Testis (tissue), 2 donors: ENCODE measurements at regions not wholly inside any gene's neighbourhood (a gene's known extent, or its start where the extent isn't known, plus 50 kb on each side); places are given as distances from the start of the nearest gene placed in this dataset.

Experiments
- DNase-seq: peaks from one replicate; pipeline ENCODE4 v3.0.0-alpha.2; 2019
- H3K27ac ChIP-seq, 2 donors: fragments of 200-600 bp; sonication (generic); one replicate each; pipeline ENCODE4 v1.5.1; 2019
- H3K27me3 ChIP-seq: fragments of 200-600 bp; sonication (generic); one replicate; pipeline ENCODE4 v1.5.1; 2019
- H3K36me3 ChIP-seq: fragments of 200-600 bp; sonication (generic); one replicate; pipeline ENCODE4 v1.5.1; 2017; ENCODE audit warnings: low read depth; ENCODE audit errors: missing control alignments
- H3K4me1 ChIP-seq: fragments of 200-600 bp; sonication (generic); one replicate; pipeline ENCODE4 v1.5.1; 2019
- H3K4me3 ChIP-seq, 2 donors: fragments of 200-600 bp; sonication (generic); one replicate each; pipeline ENCODE4 v1.5.1; 2017 to 2019
- H3K9me3 ChIP-seq: fragments of 200-600 bp; sonication (generic); one replicate; pipeline ENCODE4 v1.5.1; 2017
- CTCF ChIP-seq, 3 experiments: fragments of 450-650 bp in 2 of 3; fragments of 200-600 bp in 1 of 3; sonication (generic) in 1 of 3; IDR thresholded peaks; one replicate each; pipeline ENCODE4 v1.5.1; 2016 to 2019; ENCODE audit warnings: antibody characterized with exemption in 3 of 3, mild to moderate bottlenecking in 2 of 3, moderate library complexity in 1 of 3
- POLR2A ChIP-seq: fragments of 450-650 bp; IDR thresholded peaks from one replicate; pipeline ENCODE4 v1.6.1; 2017; ENCODE audit warnings: antibody characterized with exemption, mild to moderate bottlenecking, moderate library complexity
- WGBS, 2 donors: methylation state at CpG; one replicate each; pipeline ENCODE4 v1.1.5; 2018; 5-methylcytosine and 5-hydroxymethylcytosine counted together
- intact Hi-C: fragments of 100-400 bp; cut with DNase I; formaldehyde crosslinking; loops from one replicate; pipeline ENCODE4 v1.15.1; 2023; ENCODE audit warnings: low total_unique reads

DNA sequence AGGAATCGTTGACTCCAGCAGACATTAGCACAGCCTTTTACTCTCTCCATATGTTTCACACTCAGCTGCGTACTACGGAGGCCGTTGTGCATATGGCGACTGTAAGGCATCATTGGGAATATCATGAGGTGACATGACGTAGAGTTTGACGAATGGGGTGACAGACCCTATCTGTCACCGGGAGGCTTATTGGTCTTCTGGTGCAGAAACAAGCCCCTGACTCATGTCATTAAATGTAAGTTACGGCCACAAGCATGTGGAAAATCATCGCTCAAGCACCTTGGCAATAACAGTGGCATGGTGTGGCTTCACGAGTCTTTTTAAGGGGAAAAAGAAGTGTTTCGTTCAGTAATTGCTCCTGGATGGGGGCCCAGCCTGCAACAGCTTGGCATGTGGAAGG, 115.2 kb upstream of the LRPAP1 start:
- peaks cover 3% of the 10 kb centered on the region for H3K4me1 ChIP-seq
- 93 to 94% methylated on average over 12 of the region's 12 CpGs for WGBS, 2 donors
- intact Hi-C loops = no loop called here
- H3K36me3 ChIP-seq = no peaks in the 10 kb centered on the region
- no peaks in the 10 kb centered on the region for H3K27me3 ChIP-seq
- H3K4me3 ChIP-seq = no peak overlapping the region
- H3K27ac ChIP-seq = no peak overlapping the region
- DNase-seq = no peak
- no peaks in the 10 kb centered on the region for H3K9me3 ChIP-seq
- TF ChIP-seq CTCF (IDR thresholded peaks at IDR 0.05) = no peak
- no peak for TF ChIP-seq POLR2A

DNA sequence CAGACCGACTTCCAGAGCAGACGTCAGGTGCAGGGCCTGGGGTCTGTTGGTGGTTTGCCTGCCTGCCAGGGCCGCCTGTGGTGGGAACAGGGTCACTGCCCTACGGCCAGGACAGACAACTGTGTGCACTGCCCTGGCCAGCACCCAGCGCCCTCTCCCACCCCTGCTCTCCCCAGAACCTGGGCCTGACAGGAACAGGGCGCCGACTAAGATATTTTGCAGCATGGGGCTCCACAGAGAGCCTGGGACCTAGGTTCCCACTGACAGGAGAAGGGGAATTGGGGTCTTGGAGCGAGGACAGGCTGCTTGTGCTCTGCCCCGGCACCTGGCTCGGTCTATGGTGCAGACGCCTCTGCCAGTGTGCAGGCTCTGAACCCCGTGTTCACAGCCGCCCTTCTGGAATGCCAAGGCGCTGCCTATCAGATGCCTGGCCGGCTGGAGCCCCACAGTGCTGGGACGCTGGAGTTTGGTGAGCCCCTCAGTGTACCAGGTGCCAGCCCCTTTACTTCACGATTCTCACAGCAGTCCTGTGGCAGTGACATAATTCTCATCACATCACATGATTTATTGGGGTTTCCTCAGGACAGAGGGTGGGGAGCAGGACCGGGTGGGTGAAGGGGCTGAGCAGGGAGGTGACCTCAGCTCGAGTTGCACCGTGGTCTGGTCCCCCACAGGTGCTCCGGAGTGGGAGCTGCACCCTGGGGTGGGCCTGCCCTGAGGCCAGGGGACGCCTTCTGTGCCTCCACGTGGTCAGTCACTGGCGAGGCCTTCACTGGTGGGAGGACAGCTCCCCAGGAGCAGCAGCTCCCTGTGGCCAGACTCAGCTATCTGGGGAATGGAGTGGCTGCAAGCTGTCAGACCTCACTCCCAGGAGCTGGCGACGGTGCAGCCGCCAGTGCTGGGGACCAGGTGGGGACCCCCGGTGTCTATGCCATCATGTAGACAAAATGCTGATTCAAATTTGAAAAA, 113.8 kb upstream of the LRPAP1 start:
- DNase-seq = no peak
- TF ChIP-seq POLR2A = no peak
- no peak for TF ChIP-seq CTCF (IDR thresholded peaks at IDR 0.05)
- H3K36me3 ChIP-seq = no peaks in the 10 kb centered on the region
- intact Hi-C loops = no loop called here
- 81 to 82% methylated on average over 13 to 28 of the region's 28 CpGs for WGBS, 2 donors
- H3K9me3 ChIP-seq = no peaks in the 10 kb centered on the region
- no peaks in the 10 kb centered on the region for H3K27me3 ChIP-seq
- no peak overlapping the region for H3K4me3 ChIP-seq
- no peak overlapping the region for H3K27ac ChIP-seq
- no peaks in the 10 kb centered on the region for H3K4me1 ChIP-seq

DNA sequence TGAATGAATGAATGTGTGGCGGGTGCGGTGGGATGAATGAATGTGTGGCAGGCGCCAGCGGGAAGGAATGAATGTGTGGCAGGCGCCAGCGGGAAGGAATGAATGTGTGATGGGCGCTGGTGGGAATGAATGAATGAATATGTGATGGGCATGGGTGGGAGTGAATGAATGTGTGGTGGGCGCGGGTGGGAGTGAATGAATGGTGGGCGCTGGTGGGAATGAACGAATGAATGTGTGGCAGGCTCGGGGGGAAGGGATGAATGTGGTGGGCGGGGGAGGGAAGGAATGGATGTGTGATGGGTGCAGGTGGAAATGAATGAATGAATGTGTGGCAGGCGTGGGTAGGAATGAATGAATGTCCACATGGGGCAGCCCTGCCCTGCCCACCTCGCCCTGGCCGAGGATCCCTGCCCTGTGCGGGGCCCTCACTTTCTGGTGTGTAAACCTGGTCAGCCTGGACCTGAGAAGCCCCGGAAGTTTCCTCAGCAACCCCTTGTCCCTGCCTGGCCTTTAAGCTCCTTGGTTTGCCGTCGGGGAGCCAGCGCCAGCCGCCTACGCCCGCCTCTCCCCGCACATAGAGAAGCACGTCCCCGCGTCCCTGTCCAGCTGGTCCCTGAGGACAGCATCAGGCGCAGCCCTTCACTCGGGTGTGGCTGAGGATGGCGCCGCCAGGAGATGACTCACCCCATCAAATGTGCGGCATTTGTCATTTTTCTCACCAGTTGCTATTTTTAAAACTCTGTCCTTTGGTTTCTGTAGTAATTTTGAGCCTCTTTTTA, 112.8 kb upstream of the LRPAP1 start:
- H3K9me3 ChIP-seq = no peaks in the 10 kb centered on the region
- no peaks in the 10 kb centered on the region for H3K36me3 ChIP-seq
- 75 to 80% methylated on average over 32 to 33 of the region's 33 CpGs for WGBS, 2 donors
- no peak for DNase-seq
- H3K4me3 ChIP-seq = no peak overlapping the region
- H3K27ac ChIP-seq = no peak overlapping the region
- no peaks in the 10 kb centered on the region for H3K27me3 ChIP-seq
- H3K4me1 ChIP-seq = no peaks in the 10 kb centered on the region
- intact Hi-C loops = no loop called here
- TF ChIP-seq CTCF (IDR thresholded peaks at IDR 0.05) = no peak
- TF ChIP-seq POLR2A = no peak

DNA sequence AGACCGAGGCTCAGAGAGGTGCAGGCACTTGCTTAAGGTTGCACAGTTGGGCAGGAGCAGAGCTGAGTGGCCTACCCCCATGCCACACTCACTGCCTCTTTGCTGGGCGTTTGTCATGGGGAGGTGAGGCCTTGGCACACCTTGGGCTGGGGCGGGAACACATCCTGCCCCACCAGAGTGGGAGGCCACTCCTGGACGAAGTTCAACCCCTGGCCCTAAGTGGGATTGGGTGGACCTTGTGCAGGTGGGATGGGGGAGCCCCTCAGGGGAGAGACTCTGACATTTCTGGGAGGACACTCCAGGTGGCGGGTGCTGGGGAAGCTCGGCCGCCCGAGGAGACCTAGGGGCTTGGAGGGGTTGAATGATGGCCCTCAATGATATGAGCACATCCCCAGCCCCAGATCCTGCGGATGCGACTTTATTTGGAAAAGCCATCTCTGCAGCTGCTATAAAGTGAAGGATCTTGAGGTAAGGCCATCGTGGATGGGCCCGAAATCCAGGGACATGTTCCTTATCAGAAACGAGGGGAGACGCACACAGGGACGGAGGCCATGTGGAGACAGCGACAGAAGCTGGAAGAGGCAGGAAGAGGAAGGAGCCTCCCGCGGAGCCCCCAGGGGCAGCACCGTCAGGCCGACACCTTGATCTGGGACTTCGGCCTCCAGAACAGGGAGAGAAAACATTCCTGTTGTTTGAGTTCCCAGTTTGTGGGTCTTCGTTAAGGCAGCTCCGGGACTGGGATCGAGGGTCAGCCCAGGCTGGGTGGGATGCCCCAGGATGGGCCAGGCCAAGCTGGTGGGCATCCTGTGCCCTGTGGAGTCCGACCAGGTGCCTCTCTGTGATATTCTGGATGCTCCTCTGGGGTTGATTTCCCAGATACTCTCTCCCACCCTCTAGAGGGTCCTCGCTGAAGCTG, 111.6 kb upstream of the LRPAP1 start:
- Histone ChIP-seq H3K27ac (no peak overlapping the region), H3K4me3 (no peak overlapping the region), H3K9me3 (no peaks in the 10 kb centered on the region), H3K27me3 (no peaks in the 10 kb centered on the region), H3K4me1 (no peaks in the 10 kb centered on the region), H3K36me3 (no peaks in the 10 kb centered on the region)
- intact Hi-C loops = no loop called here
- DNase-seq = no peak
- WGBS, 2 donors = 81 to 91% methylated on average over 21 to 26 of the region's 26 CpGs
- no peak for TF ChIP-seq POLR2A
- TF ChIP-seq CTCF (IDR thresholded peaks at IDR 0.05) = no peak
